DND-41 (cell line): ENCODE measurements at regions not wholly inside any gene's neighbourhood (a gene's known extent, or its start where the extent isn't known, plus 50 kb on each side); places are given as distances from the start of the nearest gene placed in this dataset.

ENCODE experiments used
- ATAC-seq: fragments of 200-7000 bp; cut with Tn5 transposase; 3 replicates; pipeline ENCODE4 v1.9.1; 2021; ENCODE audit warnings: low read depth; ENCODE audit not compliant: insufficient read depth
- DNase-seq: peaks from one replicate; pipeline ENCODE4 v3.0.0-alpha.2; 2020
- H2AFZ ChIP-seq: 2 replicates; pipeline ENCODE4 v1.6.0; 2012; ENCODE audit warnings: low read depth, low read length
- H3K27ac ChIP-seq: 2 replicates; pipeline ENCODE4 v1.5.1; 2012; ENCODE audit warnings: low read length, inconsistent platforms
- H3K27me3 ChIP-seq: fragments of 200-600 bp; sonication (generic); 2 replicates; pipeline ENCODE4 v1.6.0; 2012; ENCODE audit warnings: low read length, mild to moderate bottlenecking, inconsistent platforms; ENCODE audit not compliant: insufficient read depth, poor library complexity
- H3K36me3 ChIP-seq: 2 replicates; pipeline ENCODE4 v1.5.1; 2012; ENCODE audit warnings: low read length, inconsistent platforms; ENCODE audit not compliant: insufficient read depth
- H3K4me1 ChIP-seq: 2 replicates; pipeline ENCODE4 v1.5.1; 2012; ENCODE audit warnings: mild to moderate bottlenecking, low read length; ENCODE audit not compliant: insufficient read depth
- H3K4me2 ChIP-seq: 2 replicates; pipeline ENCODE4 v1.6.0; 2012; ENCODE audit warnings: mild to moderate bottlenecking, moderate library complexity, low read length, inconsistent platforms; ENCODE audit not compliant: insufficient read depth
- H3K4me3 ChIP-seq, 2 experiments: fragments of 200-600 bp in 1 of 2; shearing (Covaris generic) in 1 of 2; 2 replicates each; pipeline ENCODE4 v1.5.1; 2012 to 2016; ENCODE audit warnings: inconsistent platforms in 2 of 2, low read length in 2 of 2, mild to moderate bottlenecking in 2 of 2, low read depth in 1 of 2, moderate library complexity in 1 of 2
- H3K79me2 ChIP-seq: 2 replicates; pipeline ENCODE4 v1.6.0; 2012; ENCODE audit warnings: low read length, inconsistent platforms; ENCODE audit not compliant: insufficient read depth
- H3K9ac ChIP-seq: 2 replicates; pipeline ENCODE4 v1.6.0; 2012; ENCODE audit warnings: low read depth, mild to moderate bottlenecking, inconsistent platforms, low read length, moderate library complexity
- H3K9me3 ChIP-seq: 2 replicates; pipeline ENCODE4 v1.5.1; 2012; ENCODE audit warnings: low read length, moderate library complexity, mild to moderate bottlenecking, inconsistent platforms; ENCODE audit not compliant: insufficient read depth, severe bottlenecking
- H4K20me1 ChIP-seq: 2 replicates; pipeline ENCODE4 v1.6.0; 2012; ENCODE audit warnings: low read length; ENCODE audit not compliant: insufficient read depth
- CTCF ChIP-seq: IDR thresholded peaks from 2 replicates; pipeline ENCODE4 v1.5.1; 2012; ENCODE audit warnings: borderline replicate concordance, low read length, moderate library complexity, mild to moderate bottlenecking; ENCODE audit not compliant: poor library complexity, severe bottlenecking; ENCODE audit errors: extremely low read depth
- EZH2 ChIP-seq: IDR thresholded peaks from 3 replicates; pipeline ENCODE4 v1.6.1; 2012; ENCODE audit warnings: borderline replicate concordance, low read depth, mild to moderate bottlenecking, moderate library complexity, low read length, inconsistent platforms; ENCODE audit not compliant: severe bottlenecking

- Histone ChIP-seq H2AFZ (no peak overlapping the region), H3K36me3 (no peaks in the 10 kb centered on the region), H3K4me2 (no peak overlapping the region), H3K79me2 (no peaks in the 10 kb centered on the region), H3K9ac (no peak overlapping the region), H3K27me3 (no peaks in the 10 kb centered on the region), H3K4me3 (no peak overlapping the region), H4K20me1 (no peaks in the 10 kb centered on the region), H3K27ac (no peak overlapping the region), H3K4me1 (no peaks in the 10 kb centered on the region), H3K9me3 (no peaks in the 10 kb centered on the region)
- TF ChIP-seq CTCF (no peak), EZH2 (no peak)
- DNase-seq (no peak), ATAC-seq (no peak)
Observed at GRCh38 chr5:173751266-173751600, 134.8 kb upstream of the BOD1 start.

- no peaks in the 10 kb centered on the region for H3K9me3 ChIP-seq
- no peaks in the 10 kb centered on the region for H3K36me3 ChIP-seq
- H3K27ac ChIP-seq: no peak overlapping the region
- no peak overlapping the region for H3K4me3 ChIP-seq
- TF ChIP-seq EZH2: no peak
- TF ChIP-seq CTCF: no peak
- ATAC-seq: no peak
- H3K27me3 ChIP-seq: no peaks in the 10 kb centered on the region
- no peak overlapping the region for H2AFZ ChIP-seq
- no peak overlapping the region for H3K4me2 ChIP-seq
- H4K20me1 ChIP-seq: no peaks in the 10 kb centered on the region
- H3K4me1 ChIP-seq: no peaks in the 10 kb centered on the region
- DNase-seq: no peak
- no peaks in the 10 kb centered on the region for H3K79me2 ChIP-seq
- H3K9ac ChIP-seq: no peak overlapping the region
Observed at GRCh38 chr5:173752653-173753052, 135.5 kb upstream of the CPEB4 start.

GRCh38 chr5:173753307-173754168 is 134.6 kb upstream of the CPEB4 start:
- no peak overlapping the region for H3K4me2 ChIP-seq
- TF ChIP-seq CTCF (no peak), EZH2 (no peak)
- H3K4me1 ChIP-seq: no peaks in the 10 kb centered on the region
- H3K9me3 ChIP-seq: no peaks in the 10 kb centered on the region
- no peaks in the 10 kb centered on the region for H4K20me1 ChIP-seq
- no peaks in the 10 kb centered on the region for H3K79me2 ChIP-seq
- no peak overlapping the region for H3K27ac ChIP-seq
- H3K27me3 ChIP-seq: no peaks in the 10 kb centered on the region
- H3K36me3 ChIP-seq: no peaks in the 10 kb centered on the region
- no peak overlapping the region for H3K9ac ChIP-seq
- DNase-seq (no peak), ATAC-seq (no peak)
- H3K4me3 ChIP-seq: no peak overlapping the region
- H2AFZ ChIP-seq: no peak overlapping the region

GRCh38 chr5:173755319-173755718 is 132.8 kb upstream of the CPEB4 start:
- no peaks in the 10 kb centered on the region for H3K4me1 ChIP-seq
- no peaks in the 10 kb centered on the region for H3K9me3 ChIP-seq
- TF ChIP-seq EZH2: no peak
- no peak for TF ChIP-seq CTCF
- DNase-seq (no peak), ATAC-seq (no peak)
- H3K36me3 ChIP-seq: no peaks in the 10 kb centered on the region
- H3K4me3 ChIP-seq: no peak overlapping the region
- no peak overlapping the region for H3K27ac ChIP-seq
- H3K27me3 ChIP-seq: no peaks in the 10 kb centered on the region
- H3K4me2 ChIP-seq: no peak overlapping the region
- no peaks in the 10 kb centered on the region for H4K20me1 ChIP-seq
- H2AFZ ChIP-seq: no peak overlapping the region
- H3K79me2 ChIP-seq: no peaks in the 10 kb centered on the region
- no peak overlapping the region for H3K9ac ChIP-seq
